ENCODE measurements at regions not wholly inside any gene's neighbourhood (a gene's known extent, or its start where the extent isn't known, plus 50 kb on each side); places are given as distances from the start of the nearest gene placed in this dataset.

DNA sequence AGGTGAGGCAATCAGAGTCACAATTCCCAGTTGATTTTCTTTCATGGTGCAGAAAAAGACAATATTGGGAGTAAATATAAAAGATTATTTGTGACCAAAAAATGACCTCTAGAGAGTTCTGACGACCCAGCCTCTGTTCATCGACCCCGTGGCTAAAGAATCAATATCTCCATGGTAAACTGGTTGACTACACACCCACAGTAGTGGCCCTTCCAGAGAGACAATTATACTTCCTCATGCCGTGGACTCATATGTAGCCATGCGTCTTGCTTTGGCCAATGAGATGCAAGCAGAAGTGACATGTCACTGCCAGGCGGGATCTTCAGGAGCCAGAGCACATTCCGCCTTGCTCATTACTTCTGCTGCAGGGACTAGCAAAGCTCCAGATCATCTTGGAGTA lies 163.3 kb upstream of the RAD23B start:
- no peak for DNase-seq

DNA sequence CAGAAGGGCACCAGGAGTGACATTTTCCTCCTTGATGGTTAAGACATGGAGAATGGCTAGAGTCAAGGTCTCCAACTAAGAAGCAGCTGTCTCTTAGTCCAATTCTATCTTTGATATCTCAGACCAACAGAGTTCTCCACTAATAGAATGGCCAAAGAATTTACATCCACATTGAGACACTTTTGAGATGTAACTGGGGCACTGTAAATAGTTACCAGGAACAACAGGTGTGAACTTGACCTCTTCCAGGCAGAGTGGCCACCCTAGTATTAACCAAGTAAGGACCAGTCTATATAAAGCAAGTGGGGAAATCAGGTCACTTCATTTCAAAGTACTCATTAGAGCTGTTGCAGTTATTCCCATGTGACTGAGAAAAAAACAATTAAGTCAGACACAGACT lies 159.7 kb upstream of the RAD23B start:
- DNase-seq, result no peak

DNA sequence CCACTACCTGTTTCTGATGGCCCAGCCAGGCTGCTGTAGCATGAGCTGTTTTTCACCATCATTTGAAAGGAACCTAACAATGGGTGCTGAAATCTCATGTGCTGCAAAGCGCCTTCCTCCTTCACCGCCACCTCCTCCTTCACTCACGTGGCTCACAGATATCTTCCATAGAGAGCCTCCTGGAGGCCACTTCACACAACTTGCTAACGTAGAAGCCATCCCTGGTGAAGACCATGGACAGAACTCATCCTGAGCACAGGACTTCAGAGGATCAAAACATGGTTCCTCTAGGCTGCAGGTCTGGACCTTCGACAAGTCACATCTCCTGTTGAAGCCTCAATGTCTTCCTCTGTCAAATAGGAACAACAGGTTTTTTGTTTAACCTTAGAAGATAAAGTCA lies 155.5 kb upstream of the RAD23B start:
- no peak for DNase-seq

DNA sequence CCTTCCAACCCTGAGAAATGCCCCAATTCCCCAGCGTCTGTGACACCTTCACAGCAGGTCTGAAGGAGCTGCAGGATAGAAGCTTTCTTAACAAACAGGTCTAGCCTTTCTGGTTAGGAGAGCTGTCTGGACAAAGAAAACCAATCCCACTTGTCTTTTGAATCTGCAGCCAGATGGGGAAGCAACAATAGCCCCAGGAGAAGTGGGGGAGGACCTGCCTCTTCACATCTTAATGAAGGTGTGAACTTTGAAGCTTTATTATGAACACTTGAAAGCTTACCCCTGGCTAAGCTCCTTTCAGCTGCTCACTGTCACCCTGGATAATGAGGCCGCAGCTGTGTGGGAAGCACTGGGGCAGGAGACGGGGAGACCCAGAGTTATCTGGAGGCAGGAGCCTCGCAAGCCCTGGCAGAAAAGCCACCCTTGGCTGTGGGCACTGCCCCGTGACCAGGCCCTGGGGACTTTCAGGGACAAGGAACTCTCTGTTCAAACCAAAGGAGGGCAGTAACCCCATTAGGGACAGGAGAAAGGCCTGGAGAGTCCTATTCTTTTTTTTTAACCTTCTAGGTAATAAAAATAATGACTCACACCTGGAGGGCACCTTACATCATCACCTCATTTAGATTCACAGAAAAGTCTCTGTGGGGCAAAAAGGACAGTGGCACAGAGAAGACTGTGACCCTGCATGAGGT lies 151.8 kb upstream of the RAD23B start:
- DNase-seq, result peak; percentile 65

DNA sequence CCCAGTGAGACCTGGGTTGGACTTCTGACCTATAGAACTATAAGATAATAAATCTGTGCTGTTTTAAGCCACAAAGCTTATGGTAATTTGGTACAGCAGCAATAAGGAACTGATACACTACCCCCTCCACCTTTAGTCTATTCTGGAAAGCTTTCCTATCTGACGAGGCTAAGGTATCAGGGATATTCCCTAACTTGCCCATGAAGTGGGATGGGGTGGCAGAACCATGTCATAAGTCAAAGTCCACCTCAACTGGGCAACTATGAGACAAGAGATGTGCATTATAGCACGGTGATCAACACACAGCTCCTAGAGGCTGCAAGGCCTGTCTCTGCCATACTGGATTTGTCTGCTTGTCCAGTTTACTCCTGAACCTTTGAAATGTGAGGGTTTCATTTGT lies 146.8 kb upstream of the RAD23B start:
- no peak for DNase-seq

DNA sequence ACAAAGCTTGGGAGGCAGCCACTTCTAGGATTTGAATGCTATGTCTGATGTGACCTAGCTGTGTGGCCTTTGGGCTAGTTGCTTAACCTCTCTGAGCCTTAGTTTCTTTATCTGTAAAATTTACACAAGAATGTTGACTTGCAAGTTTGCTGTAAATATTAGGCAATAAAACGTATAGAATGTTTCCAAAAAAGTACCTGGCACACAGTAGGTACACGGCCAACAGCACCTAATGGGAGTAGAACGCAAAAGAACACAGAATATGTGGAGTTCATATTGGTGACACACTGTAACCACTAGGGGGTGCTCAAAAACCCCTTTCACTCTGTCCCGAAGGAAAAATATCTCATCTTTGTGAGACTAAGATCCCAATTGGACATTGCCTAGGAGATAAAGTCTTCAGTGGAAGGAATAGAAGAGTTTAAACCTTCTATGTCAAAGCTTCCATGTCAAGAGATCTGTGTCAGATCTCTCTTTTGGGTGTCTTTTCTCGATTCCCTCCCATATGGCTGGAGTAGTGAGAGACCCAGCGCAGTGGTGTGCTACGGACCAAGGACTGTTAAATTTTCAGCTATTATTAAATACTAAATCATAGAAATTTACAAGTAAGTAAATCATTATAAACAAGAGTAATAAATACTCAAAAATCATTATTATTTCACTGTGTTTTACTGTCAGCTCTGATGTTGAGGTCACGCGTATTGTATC lies 145.4 kb upstream of the RAD23B start:
- DNase-seq, result no peak

DNA sequence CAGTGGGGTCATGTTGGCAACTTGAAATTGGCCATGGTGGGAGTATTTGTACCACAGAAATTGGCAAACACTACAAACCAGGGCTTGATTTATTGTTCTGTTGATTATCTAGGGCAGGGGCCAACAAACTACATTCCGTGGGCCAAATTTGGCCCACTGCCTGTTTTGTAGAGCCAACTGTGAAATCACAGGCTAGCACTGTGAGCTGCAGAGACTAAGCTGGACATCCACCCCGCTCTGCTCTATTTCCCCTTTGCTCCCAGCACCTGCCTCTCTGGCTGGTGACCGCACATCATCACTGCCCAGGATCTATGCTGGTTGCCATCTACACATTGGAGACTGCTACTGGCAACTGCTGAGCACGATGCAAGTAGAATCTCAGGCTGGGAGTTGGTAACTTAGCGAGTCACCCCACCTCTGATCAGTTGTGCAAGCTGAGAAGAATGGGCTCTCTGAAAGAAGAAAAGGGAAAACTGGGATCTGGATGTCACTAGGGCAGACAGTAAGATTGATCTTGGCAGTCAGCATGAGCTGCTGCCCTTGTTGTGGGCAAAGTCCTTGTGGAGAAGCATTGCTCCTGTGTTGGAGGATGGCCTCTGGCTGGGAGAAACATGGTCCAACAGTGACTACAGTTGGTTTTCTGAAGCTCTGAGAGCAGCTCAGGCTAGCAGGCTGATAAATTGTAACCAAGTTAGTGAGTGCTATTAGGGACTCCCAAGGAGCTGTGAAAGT lies 144.7 kb upstream of the RAD23B start:
- DNase-seq, result no peak

DNA sequence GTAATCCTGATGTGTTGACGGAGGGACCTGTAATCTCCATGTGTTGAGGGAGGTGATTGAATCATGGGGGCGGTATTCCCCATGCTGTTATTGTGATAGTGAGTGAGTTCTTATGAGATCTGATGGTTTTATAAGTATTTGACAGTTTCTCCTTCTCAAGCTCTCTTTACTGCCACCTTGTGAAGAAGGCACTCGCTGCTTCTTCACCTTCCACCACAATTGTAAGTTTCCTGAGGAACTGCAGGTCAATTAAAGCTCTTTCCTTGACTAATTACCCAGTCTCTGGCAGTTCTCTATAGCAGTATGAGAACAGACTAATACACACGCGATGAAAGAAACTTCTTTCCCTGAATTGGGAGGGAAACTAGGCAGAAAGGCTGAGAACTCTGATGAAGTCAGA lies 141.1 kb upstream of the RAD23B start:
- no peak for DNase-seq

DNA sequence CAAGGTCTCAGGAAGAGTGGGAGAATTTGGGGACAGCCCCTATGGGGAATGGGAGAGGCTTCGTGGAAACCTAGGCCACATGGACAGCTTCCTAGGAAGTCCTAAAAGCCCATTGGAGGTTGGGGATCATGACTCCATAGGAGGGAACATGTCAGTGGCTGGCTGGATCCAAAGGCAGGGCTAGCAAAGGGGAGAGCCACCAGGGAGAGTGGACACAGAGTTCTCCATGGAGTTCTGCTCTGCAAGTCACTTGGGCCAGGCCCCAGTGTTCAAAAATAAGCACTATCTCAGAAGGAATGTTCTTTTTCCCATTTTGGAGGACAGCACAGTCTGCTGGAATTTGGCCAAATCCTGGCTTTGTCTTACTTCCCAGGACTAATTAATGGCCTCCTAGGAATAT lies 140.6 kb upstream of the RAD23B start:
- no peak for DNase-seq

DNA sequence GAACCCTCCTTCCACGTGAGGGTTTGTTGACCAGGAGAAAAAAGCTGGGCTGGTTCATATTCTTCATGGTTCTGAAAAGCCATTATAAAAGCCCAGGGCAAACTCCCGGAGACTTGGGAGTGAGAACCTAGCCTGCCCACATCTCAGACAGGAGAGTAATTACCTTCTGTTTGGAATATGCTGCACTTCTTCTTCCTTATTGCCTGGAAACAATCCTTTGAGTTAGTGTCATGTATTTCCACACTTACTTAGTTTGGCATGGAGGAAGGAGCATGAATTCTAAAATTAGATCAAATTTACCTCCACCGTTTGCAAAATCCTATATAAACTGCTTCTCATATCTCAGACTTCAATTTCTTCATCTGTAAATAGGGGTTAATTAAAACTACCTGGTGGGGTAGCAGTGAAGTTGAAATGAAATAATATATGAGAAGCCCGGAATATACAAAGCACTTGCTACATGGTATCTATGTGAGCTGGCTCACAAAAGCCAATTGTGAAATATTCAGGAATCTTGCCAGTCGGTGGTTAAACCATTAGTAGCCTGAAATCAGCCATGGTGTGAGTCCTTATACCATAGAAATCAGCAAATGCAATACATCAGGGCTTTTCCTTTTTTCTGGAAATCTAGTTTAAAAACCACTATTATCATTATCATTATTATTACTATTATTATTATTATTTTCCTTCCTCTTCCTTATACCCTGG lies 140.0 kb upstream of the RAD23B start:
- no peak for DNase-seq

DNA sequence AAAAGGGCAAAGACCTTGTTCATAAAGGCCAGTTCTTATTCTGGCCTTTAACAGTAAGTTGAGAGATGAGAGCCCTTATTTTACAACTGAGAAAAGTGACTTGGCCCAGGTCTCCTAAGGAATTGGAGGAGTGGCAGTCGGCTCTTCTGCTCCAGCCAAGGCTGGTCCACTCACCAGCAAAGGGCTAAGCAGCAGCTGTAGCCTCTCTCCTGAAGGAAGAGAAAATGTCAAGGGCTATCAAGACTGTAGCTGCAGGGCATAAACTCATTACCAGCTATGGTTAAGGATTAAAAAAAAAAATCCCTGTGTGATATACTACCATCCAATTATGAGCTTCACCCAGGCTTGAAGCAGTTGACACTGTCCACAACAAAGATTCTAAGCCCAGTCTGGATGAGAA lies 138.6 kb upstream of the RAD23B start:
- DNase-seq, result no peak

DNA sequence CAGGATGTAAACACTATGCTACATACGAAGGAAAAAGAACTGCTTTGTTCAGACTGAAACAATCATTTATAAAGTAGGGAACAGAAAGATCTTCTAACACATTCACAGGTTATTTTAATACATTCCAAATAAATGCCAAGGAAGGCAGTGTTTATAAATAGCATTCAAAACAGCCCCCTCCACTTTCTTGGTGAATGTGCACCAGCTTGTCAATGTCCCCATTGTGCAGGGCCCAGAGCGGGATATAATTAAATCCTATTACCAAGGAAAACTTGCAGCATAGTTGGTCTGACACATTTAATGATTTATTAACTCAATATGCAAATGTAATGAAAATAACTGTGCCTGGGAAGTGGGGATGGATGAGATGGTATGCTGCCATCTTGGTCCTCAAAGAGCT lies 135.9 kb upstream of the RAD23B start:
- no peak for DNase-seq

DNA sequence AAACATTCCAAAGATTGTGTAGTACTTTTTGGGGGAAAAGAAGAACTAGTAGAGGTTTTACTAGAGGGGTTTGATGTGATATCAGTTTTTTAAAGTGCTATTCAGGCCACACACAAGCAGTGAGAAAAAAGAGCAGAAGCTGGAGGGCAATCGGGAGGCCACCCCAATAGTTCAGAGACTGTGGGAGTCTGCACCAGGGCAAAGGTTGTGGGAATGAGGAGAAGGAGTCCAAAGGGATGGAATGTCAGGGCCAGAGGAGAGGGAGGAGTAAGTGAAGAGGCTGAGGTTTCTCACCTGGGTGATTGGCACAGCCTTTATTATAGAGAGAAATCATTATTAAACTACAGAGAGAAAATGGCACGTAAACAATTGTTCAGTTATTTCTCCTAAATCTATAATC lies 134.9 kb upstream of the RAD23B start:
- no peak for DNase-seq

DNA sequence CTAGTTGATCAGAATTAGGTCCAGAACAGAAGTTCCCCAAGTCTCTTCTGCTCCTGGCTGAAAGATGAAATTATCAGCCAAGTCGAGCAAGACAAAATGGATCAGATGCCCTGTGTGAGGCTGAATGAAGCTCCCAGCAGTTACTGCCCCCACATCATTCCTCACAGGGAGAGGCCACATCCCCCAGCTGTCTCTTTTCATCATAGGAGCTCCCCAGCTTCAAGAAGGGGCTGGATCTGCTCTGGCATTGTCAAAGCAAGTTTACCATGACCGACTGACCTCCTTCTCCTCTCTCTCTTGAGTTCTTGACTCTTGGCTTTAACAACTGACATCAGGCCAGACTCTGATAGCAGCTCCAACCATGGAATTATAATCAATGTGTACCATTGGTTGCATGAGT lies 133.3 kb upstream of the RAD23B start:
- DNase-seq, result no peak

DNA sequence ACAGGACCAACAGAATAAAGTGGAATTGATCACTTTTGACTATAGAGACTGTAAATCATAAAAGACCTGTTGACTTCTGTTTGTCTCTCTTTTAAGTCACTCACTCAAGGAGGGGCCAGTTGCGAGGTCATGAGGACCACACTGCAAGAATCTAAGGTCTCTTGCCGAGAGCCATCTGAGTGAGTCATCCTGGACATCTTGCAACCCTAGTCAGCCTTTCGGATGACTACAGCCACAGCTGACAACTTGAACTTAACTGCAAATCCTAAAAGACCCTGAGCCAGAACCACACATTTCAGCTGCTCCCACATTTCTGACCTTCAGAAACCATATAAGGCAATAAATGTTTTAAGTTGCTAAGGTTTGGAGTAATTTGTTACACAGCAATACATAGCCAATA lies 129.7 kb upstream of the RAD23B start:
- DNase-seq, result no peak

DNA sequence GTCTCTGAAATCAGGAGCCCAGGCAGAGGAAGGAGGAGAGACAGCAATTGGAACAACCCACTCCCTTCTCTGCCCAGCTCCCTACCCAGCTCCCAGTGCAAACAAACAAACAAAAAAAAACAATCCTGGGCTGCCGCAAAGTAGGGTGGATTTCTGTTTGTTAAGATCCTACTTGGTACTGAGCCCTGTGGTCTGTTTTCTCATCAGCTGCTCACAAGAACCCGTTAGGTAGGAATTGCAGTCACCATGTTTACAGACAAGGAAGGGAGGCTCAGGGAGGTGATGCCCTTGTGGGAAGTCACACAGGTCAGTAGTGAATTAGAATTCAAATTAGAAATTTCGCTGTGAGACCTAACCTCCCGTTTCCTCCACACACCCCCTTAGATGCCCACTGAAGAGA lies 128.8 kb upstream of the RAD23B start:
- DNase-seq, result no peak

DNA sequence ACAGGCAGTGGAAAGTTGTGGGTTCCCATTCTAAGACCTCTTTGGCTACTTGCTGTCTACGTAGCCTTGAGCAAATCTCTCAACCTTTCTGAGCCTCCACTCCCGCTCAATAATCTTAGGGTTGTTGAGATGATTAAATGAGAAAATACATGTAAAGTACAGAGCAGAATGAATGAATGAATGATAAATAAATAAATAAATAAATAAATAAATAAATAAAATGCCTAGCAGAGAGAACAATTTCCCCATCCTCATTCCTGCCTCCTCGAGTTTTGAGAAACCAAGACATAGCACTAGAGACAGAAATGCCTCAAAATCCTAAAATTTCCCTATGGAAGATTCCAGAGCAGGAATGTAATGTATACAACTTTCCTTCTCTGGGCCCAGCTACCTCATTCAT lies 128.3 kb upstream of the RAD23B start:
- DNase-seq, result no peak

DNA sequence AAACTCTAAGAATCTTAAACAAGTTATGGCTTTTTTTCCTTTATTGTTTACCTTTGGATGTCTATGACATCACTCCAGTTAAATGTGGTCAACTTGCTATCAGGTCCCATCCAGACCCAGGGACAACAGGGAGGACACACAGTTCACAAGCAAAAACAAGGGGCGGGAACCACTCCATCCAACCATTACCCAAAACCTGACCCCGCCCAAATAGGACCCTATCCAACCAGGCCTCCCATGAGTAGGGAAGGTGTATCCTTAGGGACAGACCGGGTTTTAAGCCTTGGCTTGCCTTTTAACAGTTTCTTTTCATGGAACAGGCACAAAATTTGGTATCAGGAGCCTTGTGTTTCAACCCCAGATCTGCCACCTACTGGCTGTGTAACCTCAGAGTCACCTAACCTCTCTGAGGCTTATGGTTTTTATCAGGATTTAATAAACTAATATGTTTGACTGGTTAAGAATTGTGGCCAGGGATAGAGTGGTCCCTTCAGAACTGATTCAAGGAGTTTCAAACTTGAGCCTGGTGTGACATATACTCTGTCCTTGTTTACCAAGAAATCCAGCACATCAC lies 127.7 kb upstream of the RAD23B start:
- no peak for DNase-seq

DNA sequence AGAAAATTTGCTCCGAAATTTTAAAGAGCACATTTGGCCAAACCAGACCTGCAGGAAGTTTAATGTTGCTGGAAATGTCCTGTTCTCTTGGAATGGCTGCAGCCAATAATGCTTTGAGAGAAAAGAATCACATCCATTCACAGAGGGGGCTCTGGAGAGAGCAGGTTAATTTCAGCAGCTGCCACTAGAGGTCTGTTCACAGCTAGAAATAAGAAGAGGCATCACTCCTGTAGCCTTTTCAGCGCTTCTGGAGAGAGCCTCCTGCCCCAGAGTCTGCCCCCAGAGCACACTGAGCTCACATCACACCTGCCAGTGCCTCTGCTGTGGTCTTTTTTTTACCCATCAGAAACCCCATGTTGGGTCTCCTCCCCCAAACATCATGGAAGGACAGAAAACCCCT lies 124.8 kb upstream of the RAD23B start:
- no peak for DNase-seq

DNA sequence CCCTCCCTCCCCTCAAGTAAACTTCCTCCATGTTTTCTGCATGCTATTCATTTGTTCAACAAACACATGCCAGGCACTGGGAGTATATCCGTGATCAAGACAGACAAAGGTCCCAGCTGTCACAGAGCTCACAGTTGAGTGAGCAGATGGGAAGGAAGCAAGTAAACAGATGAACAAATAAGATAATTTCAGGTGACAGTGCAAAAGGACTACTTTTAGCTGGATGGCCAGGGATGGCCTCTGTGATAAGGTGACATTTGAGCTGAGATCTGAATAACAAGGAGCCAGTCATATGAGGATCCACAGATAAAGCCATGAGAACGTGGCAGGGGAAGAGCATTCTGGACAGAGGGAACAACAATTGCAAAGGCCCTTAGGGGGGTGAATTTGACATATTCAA lies 121.7 kb upstream of the RAD23B start:
- DNase-seq, result no peak

DNA sequence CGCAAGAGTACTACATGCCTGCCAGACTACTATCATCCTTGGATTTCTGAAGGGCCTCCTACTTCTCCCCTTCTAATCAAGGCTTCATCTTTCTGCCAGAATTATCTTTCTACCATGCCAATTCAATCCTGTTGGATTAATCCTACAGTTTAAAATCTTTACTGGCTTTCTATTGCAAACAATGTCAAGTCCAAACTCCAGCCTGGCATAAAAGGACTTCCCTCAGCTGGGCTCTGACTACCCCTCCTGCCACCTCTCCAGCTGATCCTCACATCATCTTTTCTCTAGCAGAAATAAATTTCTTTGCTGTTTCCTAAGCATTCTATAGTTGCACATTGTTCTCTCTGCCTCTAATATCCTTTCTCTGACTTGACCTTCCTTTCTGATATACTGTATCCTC lies 119.7 kb upstream of the RAD23B start:
- DNase-seq, result no peak

DNA sequence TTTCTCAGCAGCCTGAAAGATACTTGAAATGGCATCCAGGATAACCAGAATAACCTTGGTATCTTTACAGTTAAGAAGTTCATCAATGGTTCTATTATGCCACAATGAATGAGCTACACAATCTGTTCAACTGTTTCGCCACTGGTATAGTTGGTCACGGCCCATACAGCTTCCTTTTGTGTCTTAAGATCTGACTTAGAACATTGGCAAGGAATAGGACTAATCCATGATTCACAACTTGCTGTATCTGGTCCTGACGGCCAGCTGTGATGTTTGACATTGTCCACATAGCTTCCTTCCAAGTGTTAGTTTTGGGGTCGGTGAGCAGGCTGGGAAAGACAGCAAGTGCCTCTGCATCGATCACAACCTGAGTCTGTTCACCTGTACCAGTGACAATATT lies 113.3 kb upstream of the RAD23B start:
- DNase-seq, result no peak

DNA sequence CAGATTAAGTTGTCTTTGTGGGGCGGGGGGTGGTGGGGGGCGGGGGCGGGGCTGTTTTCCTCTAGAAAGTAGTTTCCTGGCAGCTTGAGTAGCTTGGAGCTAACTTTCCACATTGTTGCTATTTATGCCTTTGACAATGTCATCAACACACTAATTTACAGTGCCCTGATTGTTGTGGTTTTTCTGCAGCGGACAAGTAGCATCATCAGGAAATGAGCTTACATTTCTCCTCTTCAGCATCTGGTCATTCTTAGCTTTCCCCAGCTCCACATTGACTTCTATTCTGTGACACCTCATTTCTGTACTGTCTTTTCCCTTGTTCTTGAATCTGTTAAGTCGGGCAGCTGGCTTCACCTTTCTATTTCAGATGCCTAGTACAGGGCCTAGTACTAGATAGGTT lies 112.3 kb upstream of the RAD23B start:
- no peak for DNase-seq

All from NCI-H2227 treated with DMSO at 0.1 percent for 48 hours (cell line).